Peyer's patch (tissue), 4 donors: ENCODE measurements at regions not wholly inside any gene's neighbourhood (a gene's known extent, or its start where the extent isn't known, plus 50 kb on each side); places are given as distances from the start of the nearest gene placed in this dataset.
"Not testable (repeated sequence)": the region's sequence is repeated elsewhere in the genome, so short reads cannot be mapped to it uniquely, and the experiment has no call there.

Experiments used
- DNase-seq, 3 donors: peaks; one replicate each; pipeline ENCODE4 v3.0.0-alpha.2; 2017 to 2019
- H3K27ac ChIP-seq, 4 donors: fragments of 200-600 bp; sonication (generic); one replicate each; pipeline ENCODE4 v1.5.1; 2016 to 2019
- H3K27me3 ChIP-seq, 2 donors: fragments of 200-600 bp; sonication (generic); one replicate each; pipeline ENCODE4 v1.5.1; 2019
- H3K36me3 ChIP-seq, 3 donors: fragments of 200-600 bp; sonication (generic); one replicate each; pipeline ENCODE4 v1.5.1; 2016 to 2019
- H3K4me1 ChIP-seq, 4 donors: fragments of 200-600 bp; sonication (generic); one replicate each; pipeline ENCODE4 v1.5.1; 2016 to 2019
- H3K4me3 ChIP-seq, 4 donors: fragments of 200-600 bp; sonication (generic); 1 replicate in 3 of 4; 2 replicates in 1 of 4; pipeline ENCODE4 v1.5.1; 2016 to 2019; ENCODE audit warnings: mild to moderate bottlenecking in 1 of 4
- H3K9me3 ChIP-seq, 4 donors: fragments of 200-600 bp; sonication (generic); one replicate each; pipeline ENCODE4 v1.5.1; 2016 to 2019; ENCODE audit warnings: mild to moderate bottlenecking in 1 of 4

- not testable (repeated sequence) for DNase-seq, H3K4me1 ChIP-seq, H3K27ac ChIP-seq, H3K4me3 ChIP-seq, H3K36me3 ChIP-seq, H3K27me3 ChIP-seq, H3K9me3 ChIP-seq
Observed at GRCh38 chr9:41246702-41247101, 57.6 kb upstream of the ZNG1F start.
